GM19328 (cell line): ENCODE measurements at regions not wholly inside any gene's neighbourhood (a gene's known extent, or its start where the extent isn't known, plus 50 kb on each side); places are given as distances from the start of the nearest gene placed in this dataset.
"Not testable (repeated sequence)": the region's sequence is repeated elsewhere in the genome, so short reads cannot be mapped to it uniquely, and the experiment has no call there.

Experiments
- ATAC-seq: cut with Tn5 transposase; IDR thresholded peaks from one replicate; pipeline ENCODE4 v1.9.1; 2021; ENCODE audit warnings: mild to moderate bottlenecking, moderate library complexity; ENCODE audit not compliant: unreplicated experiment

GRCh38 chr21:27528697-27529096, 561.8 kb upstream of the ADAMTS5 start:
- ATAC-seq, result no peak

DNA sequence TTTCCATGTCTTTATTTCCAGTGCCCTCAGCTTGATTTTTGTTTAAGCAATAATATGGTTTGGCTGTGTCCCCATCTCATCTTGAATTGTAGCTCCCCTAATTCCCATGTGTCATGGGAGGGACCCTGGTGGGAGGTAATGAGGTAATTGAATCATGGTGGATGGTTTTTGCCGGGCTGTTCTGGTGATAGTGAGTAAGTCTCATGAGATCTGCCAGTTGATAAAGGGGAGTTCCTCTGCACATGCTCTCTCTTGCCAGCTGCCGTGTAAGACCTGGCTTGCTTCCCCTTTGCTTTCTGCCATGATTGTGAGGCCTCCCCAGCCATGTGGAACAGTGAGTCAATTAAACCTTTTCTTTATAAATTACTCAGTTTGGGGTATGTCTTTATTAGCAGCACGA, 559.6 kb upstream of the ADAMTS5 start:
- ATAC-seq, result no peak

GRCh38 chr21:27525780-27526179, 558.9 kb upstream of the ADAMTS5 start:
- ATAC-seq, result no peak

DNA sequence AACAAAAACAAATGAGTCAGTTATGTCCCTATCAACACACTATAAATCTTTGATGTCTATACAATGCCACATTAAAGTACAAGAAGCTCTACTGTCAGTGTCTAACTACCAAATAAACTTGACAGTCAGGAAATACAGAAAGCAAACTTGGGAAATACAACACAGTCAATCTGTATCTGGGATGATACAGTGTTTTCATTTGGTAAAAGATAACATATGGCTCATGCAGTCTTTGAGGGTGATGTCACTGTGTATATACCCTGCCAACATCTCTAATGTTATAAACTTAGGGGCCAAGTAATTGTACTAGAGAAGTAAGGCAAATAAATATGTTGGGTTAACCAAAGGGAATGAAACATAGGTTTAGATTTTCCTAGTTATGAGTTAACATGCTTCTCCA, 552.5 kb upstream of the ADAMTS5 start:
- ATAC-seq, result no peak

DNA sequence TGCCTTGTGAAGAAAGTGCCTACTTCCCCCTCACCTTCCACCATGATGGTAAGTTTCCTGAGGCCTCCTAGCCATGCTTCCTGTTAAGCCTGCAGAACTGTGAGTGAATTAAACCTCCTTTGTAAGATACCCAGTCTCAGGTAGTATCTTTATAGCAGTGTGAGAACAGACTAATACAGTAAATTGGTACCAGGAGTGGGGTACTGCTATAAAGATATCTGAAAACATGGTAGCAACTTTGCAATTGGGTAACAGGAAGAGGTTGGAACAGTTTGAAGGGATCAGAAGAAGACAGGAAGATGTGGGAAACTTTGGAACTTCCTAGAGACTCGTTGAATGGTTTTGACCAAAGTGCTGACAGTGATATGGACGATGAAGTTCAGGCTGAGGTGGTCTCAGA, 550.3 kb upstream of the ADAMTS5 start:
- ATAC-seq, result not testable (repeated sequence)

DNA sequence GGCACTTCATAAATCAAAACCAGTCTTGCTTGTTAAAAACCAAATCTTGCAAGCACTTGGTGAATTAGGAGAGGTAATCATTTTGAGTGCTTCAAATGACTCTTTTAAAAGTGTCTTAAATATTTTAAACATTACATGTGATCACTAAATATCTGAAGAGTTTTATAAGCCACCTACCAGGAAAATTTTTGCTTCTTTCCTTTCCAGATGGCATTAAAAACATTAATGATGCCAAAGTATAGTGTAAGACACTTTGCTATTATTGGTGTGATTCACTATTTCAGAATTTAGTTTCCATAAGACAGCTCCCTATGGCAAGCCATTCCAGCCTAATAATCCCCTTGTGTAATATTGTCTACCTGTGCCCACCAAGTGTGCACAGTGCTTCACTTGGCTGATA, 548.8 kb upstream of the ADAMTS5 start:
- no peak for ATAC-seq

GRCh38 chr21:27513825-27514224, 546.9 kb upstream of the ADAMTS5 start:
- ATAC-seq, result no peak

DNA sequence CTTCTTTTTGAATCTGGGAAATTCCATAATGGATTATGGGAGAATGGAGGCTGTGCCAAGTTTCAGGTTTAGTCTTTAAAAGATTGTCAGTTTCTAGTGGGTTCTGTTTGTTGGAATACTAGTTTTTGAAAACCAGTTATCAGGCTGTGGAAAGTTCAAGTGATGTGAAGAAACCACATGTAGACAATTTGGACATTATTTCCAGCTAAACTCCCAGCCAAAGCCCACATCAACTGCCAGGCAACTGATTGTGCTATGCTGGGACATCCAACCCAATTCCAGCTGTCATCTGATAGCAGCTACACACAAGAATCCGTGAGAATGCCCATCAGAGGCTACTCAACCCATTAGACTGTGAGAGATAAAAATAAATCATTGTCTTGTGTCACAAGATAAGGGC, 546.1 kb upstream of the ADAMTS5 start:
- ATAC-seq, result no peak

DNA sequence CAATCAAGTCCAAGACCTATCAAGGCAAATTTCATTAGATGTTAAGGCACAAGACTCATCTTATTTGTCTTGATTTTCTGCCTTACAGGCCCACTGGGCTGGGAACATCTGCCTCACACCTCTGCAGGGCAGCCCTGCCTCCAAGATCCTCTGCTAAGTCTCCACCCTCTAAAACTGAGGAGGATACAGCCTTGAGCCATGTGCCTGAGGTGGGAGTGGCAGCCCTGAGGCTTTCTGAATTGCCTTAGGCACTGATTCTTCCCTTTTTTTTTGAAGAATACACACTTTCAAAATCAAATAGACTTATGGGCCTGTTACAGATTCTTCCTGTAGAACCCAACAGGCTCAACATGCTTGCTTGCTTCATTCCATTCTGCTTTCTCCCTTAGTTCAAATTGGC, 544.3 kb upstream of the ADAMTS5 start:
- no peak for ATAC-seq

DNA sequence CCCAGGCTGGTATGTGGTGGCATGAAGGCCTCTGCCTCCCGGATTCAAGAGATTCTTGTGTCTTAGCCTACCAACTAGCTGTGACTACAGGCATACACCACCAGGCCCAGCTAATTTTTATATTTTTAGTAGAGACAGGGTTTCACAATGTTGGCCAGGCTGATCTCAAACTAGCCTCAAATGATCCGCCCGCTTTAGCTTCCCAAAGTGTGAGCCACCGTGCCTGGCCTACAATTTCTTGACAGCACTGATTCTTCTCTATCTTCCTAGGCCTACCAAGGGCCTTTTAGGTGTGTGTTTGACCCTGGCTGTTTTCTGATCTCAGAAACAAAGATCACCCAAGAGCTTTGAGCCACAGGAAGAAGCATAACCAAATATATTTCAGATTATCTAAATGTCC, 540.8 kb upstream of the ADAMTS5 start:
- ATAC-seq, result no peak

- ATAC-seq, result no peak
These were observed 538.6 kb upstream of the ADAMTS5 start for GRCh38 chr21:27505516-27505915.

DNA sequence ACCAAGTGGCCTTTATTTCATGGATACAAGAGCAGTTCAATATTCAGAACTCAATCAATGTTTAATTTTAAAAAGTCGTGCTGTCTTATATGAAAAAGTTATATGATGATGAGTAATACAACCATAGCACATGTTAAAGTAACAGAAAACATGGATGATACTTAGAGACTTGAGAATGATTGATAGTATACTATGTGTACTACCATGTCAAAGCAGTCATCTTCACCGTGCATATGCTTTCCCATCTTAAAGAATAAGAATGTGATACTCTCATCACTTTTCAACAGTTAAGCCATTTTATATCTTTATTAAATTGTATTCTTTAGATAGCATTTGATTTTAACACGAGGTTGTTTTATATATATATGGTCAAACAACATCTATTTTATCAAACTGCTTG, 535.9 kb upstream of the ADAMTS5 start:
- no peak for ATAC-seq

GRCh38 chr21:27498025-27498424, 531.1 kb upstream of the ADAMTS5 start:
- no peak for ATAC-seq

DNA sequence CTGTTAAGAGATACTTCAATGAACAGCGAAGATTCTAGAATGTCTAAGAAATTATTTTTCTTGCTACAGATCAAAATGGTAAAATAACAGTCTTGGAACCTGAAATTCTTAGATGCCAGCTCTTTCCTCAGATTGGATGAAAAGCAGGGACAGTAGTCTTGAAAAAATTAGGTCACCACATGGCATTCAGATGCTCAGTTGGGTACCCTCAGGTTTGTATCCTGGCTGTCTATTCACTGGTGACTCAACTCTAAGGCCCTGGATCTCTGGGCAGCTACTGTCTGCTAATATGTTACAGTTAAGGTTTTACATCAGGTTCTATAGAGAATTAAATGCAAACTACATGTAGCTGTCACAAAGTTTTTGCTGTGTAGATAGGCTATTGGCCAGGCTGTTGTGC, 528.9 kb upstream of the ADAMTS5 start:
- ATAC-seq, result no peak

- no peak for ATAC-seq
These were observed 526.7 kb upstream of the ADAMTS5 start for GRCh38 chr21:27493542-27493941.

DNA sequence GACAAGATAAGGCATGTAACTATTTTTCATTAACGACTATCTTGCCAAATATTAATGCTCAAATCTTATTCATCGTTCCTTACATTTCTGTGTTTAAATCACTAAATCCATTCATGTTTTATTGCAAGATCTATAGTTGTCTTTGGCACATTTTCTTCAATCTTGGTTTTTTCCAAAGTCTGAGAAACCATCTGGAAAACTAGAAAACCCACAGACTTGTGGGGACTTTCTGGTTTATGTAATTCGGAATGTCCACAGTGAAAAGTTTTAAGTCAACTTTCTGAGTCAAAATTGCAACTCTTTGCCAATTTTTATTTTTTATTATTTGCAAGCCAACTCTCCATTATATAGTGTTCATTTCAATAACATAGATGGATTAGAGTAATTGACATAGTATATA, 520.8 kb upstream of the ADAMTS5 start:
- ATAC-seq, result no peak

DNA sequence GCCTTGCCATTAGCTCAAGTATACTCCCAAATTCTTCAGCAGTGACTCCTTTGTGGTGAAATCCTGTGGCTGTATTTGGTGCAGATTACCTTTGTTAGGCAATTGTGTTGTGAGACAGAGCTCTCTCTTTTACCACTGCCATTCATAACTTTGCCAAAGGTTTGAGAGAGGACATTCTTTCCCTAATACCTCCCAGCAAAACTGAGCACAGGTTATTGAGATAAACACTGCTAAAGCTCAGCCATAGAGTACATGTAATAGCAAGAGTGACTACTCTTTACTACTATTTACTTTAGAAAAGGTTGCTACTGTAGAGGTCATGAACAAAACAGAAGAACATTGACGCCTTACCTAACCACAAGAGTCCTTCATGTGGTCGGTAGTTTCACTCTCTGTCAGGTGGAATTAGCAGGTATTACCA, 514.0 kb upstream of the ADAMTS5 start:
- ATAC-seq, result no peak

GRCh38 chr21:27477296-27477695, 510.4 kb upstream of the ADAMTS5 start:
- ATAC-seq, result no peak

DNA sequence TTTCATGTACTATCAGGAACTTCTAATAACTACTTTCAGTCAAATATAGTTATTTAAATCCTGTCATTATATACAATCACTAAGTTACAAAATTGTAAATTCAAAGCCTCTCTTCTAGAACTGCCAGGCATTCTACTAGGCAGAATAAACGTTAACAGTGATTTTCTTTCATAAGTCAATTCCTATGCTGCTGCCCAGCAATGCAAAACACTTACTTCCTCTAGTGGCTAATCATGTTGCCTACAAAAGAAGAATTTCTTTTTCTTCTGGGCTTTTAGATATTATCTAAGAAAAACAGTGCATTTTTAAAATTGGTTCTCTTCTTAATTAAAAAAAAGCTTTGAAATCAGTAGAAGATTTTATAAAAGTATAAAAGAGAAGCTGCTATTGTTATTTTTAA, 509.8 kb upstream of the ADAMTS5 start:
- ATAC-seq, result no peak

GRCh38 chr21:27475363-27475955, 508.6 kb upstream of the ADAMTS5 start:
- no peak for ATAC-seq

- ATAC-seq, result no peak
These were observed 500.5 kb upstream of the ADAMTS5 start for GRCh38 chr21:27467366-27467765.

GRCh38 chr21:27466140-27466539, 499.3 kb upstream of the ADAMTS5 start:
- ATAC-seq, result no peak

- ATAC-seq, result no peak
These were observed 497.8 kb upstream of the ADAMTS5 start for GRCh38 chr21:27464648-27465047.

DNA sequence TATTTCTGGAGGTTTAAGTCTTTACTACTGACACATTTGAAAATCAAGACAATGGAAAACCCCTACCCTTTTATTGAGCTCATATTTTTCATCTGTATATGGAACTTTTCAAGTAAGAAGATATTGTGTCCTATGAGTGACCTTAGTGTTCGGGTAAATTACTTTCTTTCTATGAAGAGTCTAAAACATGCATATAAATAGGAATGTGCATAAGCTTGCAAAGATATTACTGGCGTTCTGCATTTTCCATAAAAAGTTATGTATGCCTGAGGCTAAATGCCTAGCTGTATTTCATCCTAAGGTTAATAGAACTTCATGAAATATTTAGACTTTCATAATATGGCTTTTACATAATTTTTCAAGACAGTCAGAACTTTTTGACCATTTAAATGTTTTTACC, 495.8 kb upstream of the ADAMTS5 start:
- no peak for ATAC-seq
